Stimulated activated CD4-positive, alpha-beta T cell treated with anti-CD3 and anti-CD28 coated beads, Interleukin-1b, Interleukin-23, amount 100 ng/mL, for 48 hours (primary cell): ENCODE measurements at regions not wholly inside any gene's neighbourhood (a gene's known extent, or its start where the extent isn't known, plus 50 kb on each side); places are given as distances from the start of the nearest gene placed in this dataset.
"Not testable (repeated sequence)": the region's sequence is repeated elsewhere in the genome, so short reads cannot be mapped to it uniquely, and the experiment has no call there.

ENCODE experiments used
- DNase-seq: peaks from one replicate; pipeline ENCODE4 v3.0.0-alpha.2; 2020

DNA sequence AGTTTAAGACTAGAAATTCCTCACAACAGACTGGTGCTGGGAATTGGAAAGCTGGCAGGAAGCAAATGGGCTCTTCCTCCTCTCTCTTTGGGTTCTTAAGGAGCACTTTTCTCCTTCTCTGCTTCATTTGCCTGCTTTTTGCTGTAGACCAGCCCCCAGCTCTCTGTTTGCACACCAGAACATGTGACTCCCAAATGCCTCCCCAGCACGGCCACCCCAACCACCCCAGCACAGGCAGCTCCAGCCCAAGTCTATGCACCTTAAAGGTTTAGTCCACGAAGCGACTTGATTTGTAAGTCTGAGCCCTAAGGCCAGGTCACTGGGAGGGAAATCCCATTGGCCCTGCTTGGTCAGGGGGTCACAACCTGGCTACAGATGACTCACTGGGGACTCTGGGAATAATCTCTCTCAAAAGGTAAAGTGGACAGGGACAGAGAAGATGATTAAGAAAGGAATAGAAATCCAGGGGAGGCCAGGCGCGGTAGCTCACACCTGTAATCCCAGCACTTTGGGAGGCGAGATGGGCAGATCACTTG lies 377.8 kb upstream of the PROK2 start:
- no peak for DNase-seq

DNA sequence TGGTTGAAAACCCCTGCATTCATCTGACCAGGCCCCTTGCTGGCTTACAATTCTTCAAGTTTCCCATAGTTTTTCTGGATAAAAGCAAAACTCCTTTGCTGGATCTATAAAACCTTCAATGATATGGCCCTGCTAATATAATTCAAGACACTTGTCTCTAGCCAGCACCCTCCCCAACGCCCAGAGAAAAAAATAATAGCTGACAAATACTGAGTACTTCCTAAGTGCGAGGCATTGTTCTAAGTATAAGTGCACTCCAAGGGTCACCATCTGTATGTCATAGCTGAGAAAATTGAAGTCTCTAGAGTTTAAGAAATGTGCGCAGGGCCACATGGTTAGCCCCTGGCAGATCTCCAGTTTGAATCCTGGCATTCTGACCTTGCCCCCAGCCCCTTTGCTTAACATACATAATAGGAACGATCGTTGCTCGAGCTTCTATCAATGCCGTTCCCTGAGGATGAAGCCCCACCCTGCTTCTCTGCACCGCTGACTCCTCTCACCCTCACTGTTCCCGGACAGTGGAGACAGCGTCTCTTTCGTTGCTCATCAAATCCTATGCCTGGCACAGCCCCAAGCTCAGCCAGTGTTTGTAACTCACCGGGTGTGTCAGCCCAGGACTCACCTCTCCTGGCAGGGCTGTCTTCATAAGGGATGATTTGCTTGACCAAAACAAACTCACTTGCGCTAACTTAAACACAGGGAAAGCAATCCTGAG lies 377.1 kb upstream of the PROK2 start:
- DNase-seq, result no peak

- not testable (repeated sequence) for DNase-seq
These were observed 376.3 kb upstream of the PROK2 start for GRCh38 chr3:72161285-72161684.

GRCh38 chr3:72160351-72160750 lies 375.4 kb upstream of the PROK2 start:
- no peak for DNase-seq

GRCh38 chr3:72159487-72159886 lies 374.5 kb upstream of the PROK2 start:
- DNase-seq, result no peak

DNA sequence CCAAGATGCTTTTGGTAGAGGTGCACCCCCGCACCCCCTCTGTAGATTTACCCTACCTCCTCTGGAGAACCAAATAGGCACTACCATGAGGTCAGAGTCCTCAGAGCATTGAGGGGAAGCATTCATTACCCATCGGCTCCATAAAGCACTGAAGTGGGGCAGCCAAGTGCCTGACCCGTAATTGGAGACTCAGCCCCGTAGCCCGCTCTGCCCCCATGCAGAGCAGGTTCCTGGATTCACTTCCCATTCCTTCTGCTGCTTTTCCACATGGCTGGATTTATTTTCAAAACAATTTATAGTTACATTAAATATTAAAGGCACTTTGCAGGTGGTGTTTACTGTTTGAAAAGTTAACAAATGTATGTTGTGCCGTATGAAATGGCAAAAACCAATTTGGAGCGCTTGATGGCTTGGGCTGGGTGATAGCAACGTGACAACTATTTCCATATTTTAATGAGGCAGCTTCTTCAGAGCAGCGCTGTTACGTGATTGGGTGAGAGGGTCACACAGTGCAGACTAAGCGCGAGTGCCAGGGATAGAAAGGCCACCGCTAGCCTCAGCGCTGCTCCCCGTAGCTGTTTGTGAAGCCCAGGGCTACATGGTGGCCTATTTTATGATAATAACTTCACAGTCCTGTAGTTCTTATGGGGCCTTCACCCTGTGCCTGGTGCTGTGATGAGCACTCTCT lies 373.8 kb upstream of the PROK2 start:
- no peak for DNase-seq

GRCh38 chr3:72157748-72158638 lies 373.0 kb upstream of the PROK2 start:
- no peak for DNase-seq

DNA sequence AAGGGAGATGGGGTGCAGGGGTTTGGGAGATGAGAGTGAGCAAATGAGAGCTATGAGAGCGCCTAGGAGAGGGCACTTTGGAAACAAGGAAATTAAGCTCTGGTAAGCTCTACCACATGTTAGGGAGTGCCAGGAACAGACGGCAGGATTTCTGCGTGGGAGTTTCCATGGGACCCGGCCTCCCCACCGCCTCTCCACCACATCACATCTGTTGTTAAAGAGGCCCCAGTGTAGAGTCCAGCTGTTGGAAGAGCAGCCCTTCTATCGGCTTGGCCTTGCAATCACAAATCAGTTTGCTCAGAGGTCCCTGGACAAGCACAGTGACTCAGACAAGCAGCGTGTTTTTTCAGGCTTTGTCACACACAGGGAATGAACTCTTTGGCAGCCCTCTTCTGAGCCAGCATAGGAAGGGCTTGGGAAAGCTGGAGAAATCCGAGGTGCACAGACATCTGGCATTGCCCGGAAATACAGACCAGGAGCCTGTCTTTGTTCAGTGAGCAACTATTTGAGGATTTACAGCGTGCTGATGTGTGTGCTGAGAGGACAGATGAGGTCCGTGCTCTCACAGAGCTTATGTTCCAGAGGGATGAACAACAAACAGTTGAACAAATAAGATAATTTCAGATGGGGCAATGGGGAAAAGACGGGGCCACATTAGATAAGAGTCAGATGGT lies 370.6 kb upstream of the PROK2 start:
- no peak for DNase-seq

DNA sequence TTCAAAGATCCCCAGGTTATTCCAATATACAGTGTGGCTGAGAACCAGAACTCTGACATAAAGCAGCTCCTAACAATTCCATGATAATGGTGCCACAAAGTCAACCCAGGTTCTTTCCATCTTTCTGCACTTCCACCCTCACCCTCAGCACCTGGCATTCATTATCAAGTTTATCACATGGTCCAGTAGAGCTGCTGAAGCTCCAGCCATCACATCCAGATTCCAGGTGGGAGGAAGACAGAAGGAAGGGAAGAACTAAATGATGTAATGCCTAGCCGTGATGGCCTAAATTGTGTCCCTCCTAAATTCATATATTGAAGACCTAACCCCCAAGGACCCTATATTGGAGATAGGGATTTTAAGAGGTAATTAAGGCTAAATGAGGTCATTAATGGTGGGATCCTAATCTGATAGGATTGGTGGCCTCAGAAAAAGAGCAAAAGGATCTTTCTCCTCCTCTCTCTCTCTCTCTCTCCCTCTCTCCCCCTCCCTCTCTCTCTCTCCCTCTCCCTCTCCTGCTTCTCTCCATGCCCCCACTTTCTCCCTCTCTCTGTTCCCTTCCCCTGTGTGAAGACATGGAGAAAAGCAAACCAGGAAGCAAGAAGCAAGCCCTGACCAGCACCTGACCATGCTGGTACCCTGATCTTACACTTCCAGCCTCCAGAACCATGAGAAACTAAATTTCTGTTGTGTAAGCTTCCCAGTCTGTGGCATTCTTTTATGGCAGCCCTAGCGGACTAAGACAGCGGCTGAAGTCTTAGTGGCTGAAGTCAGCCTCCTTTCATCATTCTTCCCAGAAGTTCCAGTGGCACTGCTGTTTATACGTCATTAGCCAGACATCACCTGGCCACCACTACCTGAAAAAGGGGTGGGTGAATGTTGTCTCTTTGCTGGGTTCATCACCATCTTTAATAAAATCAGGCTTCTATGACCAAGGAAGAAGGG lies 369.7 kb upstream of the PROK2 start:
- DNase-seq, result no peak

DNA sequence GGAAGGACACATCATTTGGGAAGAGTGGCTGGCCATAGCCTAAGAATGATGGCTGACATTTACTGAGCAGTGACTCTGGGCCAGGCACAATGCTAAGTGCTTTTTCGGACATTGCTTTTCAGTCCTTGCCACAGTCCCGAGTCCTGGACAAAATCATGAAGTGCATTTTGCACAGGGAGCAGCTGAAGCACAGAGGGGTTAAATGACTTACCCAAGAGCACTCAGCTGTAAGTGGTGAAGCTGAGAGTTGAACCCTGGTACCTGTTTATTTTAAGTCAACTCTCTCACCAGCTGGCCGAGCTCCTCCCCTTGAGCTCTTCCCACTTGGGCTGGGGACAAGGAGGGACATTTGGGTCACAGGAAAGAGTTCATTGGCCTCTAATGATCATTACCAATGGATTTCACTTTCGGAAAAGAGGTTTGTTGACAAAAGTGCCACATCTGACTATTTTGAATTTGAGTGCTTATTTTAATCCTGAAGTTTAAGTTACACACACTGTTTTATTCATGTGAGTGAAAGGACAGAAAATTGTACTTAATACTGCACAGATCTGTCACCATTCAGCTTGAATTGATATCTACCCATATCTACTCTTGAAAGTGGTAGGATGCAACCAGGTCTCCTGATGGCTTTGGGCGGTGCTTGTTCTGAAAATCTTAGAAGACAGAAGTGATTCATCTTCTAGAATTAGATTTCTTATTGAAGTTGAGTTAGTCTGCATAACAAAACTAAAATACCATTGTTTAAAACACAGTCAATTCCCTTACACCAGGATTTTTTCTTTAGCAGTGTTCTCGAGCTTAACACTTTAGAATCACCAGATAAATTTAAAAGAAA lies 368.7 kb upstream of the PROK2 start:
- no peak for DNase-seq

DNA sequence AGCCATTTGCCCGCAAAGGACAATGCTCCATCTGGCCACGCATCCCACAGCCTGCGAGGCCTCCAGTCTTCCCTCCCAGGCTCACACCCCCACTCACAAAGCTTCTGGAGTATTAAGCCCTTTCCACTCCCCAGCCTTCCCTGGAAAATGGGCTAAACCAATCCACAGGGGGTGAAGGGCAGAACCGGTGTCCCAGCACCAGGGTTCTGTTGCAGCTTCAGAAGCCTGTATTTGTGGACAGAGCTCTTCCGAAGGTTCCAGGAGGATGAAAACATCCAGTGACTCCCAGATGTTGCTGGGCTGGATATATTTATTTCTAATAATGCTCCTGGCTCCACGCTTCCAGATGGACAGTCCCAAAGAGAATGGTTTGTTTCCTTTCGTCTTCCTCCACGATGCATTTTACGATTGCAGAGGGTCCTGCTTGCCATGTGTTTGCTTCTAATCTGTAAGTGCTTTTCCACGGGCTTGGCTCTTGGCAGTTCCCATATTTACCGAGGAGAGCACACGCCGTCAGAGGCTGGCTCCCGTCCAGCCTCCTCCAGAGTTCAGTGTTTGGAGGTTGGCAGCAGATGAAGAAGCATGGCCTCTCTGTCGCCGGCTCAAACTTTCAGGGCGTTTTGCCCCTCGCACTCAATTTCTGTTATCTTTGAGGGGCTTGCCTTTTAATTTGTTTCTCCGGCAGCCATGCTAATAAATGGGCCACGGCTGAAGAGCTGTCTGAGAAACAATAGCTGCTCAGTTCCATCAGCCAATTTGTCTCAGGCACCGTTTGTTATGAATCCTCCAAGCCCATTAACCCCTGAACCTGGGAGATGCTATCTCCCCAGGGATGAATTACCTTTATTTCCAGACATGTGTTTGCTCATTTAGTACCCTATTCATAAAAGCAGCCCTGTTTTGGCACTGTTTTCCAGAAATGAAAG lies 367.9 kb upstream of the PROK2 start:
- no peak for DNase-seq

GRCh38 chr3:72151465-72152238 lies 366.7 kb upstream of the PROK2 start:
- no peak for DNase-seq

GRCh38 chr3:72150634-72151412 lies 365.9 kb upstream of the PROK2 start:
- DNase-seq, result no peak

DNA sequence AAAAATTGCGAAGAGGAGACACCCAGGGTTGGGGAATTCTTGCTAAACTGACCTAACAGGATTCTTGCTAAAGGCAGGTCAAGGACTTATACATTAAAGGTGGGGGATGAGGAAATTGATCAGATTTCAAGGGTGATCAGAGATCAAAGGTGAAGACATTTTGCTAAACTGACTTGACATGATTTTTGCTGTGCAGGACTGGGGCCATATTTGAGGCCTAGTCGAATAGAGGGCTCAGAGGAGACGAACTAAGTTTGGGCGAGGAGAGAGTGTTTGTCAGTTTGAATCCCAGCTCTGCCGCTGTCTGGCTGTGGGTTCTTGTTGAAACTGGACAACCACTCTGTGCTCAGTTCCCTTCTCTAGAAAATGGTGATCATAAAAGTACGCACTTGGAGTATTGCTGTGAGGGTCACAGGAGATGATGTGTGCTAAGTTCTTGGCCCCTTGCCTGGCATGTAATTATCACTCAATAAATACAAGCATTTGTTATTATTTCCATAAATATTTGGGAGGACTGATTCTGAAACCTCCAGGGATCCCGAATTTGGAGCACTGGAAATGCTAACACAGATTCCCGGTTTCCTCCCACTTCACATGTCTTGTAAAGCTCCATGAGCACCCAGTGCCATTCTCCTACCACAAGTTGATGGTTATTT lies 364.8 kb upstream of the PROK2 start:
- DNase-seq, result no peak

- DNase-seq, result no peak
These were observed 362.7 kb upstream of the PROK2 start for GRCh38 chr3:72147600-72147999.

- DNase-seq, result no peak
These were observed 360.8 kb upstream of the PROK2 start for GRCh38 chr3:72145506-72146380.
